Keratinocyte (primary cell): ENCODE measurements at regions not wholly inside any gene's neighbourhood (a gene's known extent, or its start where the extent isn't known, plus 50 kb on each side); places are given as distances from the start of the nearest gene placed in this dataset.

ENCODE experiments used
- DNase-seq: peaks from one replicate; pipeline ENCODE4 v3.0.0-alpha.2; 2011; ENCODE audit warnings: low read depth, missing footprints, low spot score
- FAIRE-seq: peaks from 2 replicates; lab custom pipeline; 2011; peaks lifted over from hg19 to GRCh38; lab: Jason Lieb, UNC
- H2AFZ ChIP-seq: 2 replicates; pipeline ENCODE4 v1.6.0; 2012; ENCODE audit warnings: low read length, control low read depth, inconsistent platforms; ENCODE audit not compliant: control insufficient read depth
- H3K27ac ChIP-seq: 2 replicates; pipeline ENCODE4 v1.5.1; 2011; ENCODE audit warnings: low read length; ENCODE audit not compliant: control insufficient read depth, insufficient read depth
- H3K27me3 ChIP-seq: 3 replicates; pipeline ENCODE4 v1.6.0; 2011; ENCODE audit warnings: low read length; ENCODE audit not compliant: control insufficient read depth, insufficient read depth; ENCODE audit errors: extremely low read depth
- H3K36me3 ChIP-seq, 2 experiments: 2 replicates in 1 of 2; 3 replicates in 1 of 2; pipeline ENCODE4 v1.5.1; 2011; ENCODE audit warnings: low read length in 2 of 2, mild to moderate bottlenecking in 1 of 2; ENCODE audit not compliant: control insufficient read depth in 2 of 2, insufficient read depth in 2 of 2; ENCODE audit errors: extremely low read depth in 1 of 2
- H3K4me1 ChIP-seq: 3 replicates; pipeline ENCODE4 v1.5.1; 2011; ENCODE audit warnings: low read length; ENCODE audit not compliant: control insufficient read depth, insufficient read depth; ENCODE audit errors: extremely low read depth
- H3K4me2 ChIP-seq: 3 replicates; pipeline ENCODE4 v1.6.0; 2011; ENCODE audit warnings: low read depth, low read length; ENCODE audit not compliant: control insufficient read depth, insufficient read depth; ENCODE audit errors: extremely low read depth
- H3K4me3 ChIP-seq, 3 experiments: fragments of 200-600 bp in 1 of 3; sonication (generic) in 1 of 3; 2 replicates in 2 of 3; 3 replicates in 1 of 3; pipeline ENCODE4 v1.5.1; 2011 to 2016; ENCODE audit warnings: low read length in 3 of 3, mild to moderate bottlenecking in 3 of 3, control low read depth in 2 of 3, inconsistent platforms in 1 of 3, low read depth in 1 of 3, mixed read lengths in 1 of 3, mixed run types in 1 of 3, moderate library complexity in 1 of 3; ENCODE audit not compliant: control insufficient read depth in 2 of 3, insufficient read depth in 2 of 3; ENCODE audit errors: extremely low read depth in 1 of 3
- H3K79me2 ChIP-seq: 2 replicates; pipeline ENCODE4 v1.6.0; 2012; ENCODE audit warnings: low read length; ENCODE audit not compliant: control insufficient read depth, insufficient read depth
- H3K9ac ChIP-seq: 3 replicates; pipeline ENCODE4 v1.6.0; 2011; ENCODE audit warnings: low read length; ENCODE audit not compliant: control insufficient read depth, insufficient read depth; ENCODE audit errors: extremely low read depth
- H3K9me1 ChIP-seq: 3 replicates; pipeline ENCODE4 v1.6.0; 2011; ENCODE audit warnings: low read length; ENCODE audit not compliant: control insufficient read depth, insufficient read depth; ENCODE audit errors: extremely low read depth
- H3K9me3 ChIP-seq: 2 replicates; pipeline ENCODE4 v1.5.1; 2012; ENCODE audit warnings: low read depth, low read length; ENCODE audit not compliant: control insufficient read depth
- H4K20me1 ChIP-seq: 3 replicates; pipeline ENCODE4 v1.6.0; 2011; ENCODE audit warnings: low read length; ENCODE audit not compliant: control insufficient read depth, insufficient read depth; ENCODE audit errors: extremely low read depth
- CTCF ChIP-seq, 3 experiments: IDR thresholded peaks in 1 of 3; conservative IDR thresholded peaks in 1 of 3; optimal IDR thresholded peaks in 1 of 3; 2 replicates in 2 of 3; 3 replicates in 1 of 3; pipeline versions ENCODE3 to v1.5.1; 2011; ENCODE audit warnings: low read length in 3 of 3, mild to moderate bottlenecking in 3 of 3, moderate library complexity in 2 of 3, control low read depth in 1 of 3, inconsistent platforms in 1 of 3; ENCODE audit not compliant: insufficient read depth in 2 of 3; ENCODE audit errors: extremely low read depth in 1 of 3
- EZH2 ChIP-seq: IDR thresholded peaks from one replicate; pipeline ENCODE4 v1.6.1; 2012; ENCODE audit warnings: inconsistent platforms, mild to moderate bottlenecking, low read length, moderate library complexity
- dilution Hi-C: fragments of 300-500 bp; cut with MboI; formaldehyde crosslinking; loops from one replicate; pipeline ENCODE4 v1.7.0; 2020; ENCODE audit warnings: low sequenced_read_pairs; ENCODE audit not compliant: extremely low pct_ligation_motif_present

GRCh38 chr2:220096406-220096805 lies 469.0 kb downstream of the SLC4A3 start:
- Histone ChIP-seq H3K36me3 (no peaks in the 10 kb centered on the region), H3K9me3 (no peaks in the 10 kb centered on the region), H3K9me1 (no peaks in the 10 kb centered on the region), H4K20me1 (no peaks in the 10 kb centered on the region), H3K4me1 (no peaks in the 10 kb centered on the region), H3K4me2 (no peak overlapping the region), H3K27ac (no peak overlapping the region), H3K4me3 (no peak overlapping the region), H3K79me2 (no peaks in the 10 kb centered on the region), H2AFZ (no peak overlapping the region), H3K27me3 (no peaks in the 10 kb centered on the region), H3K9ac (no peak overlapping the region)
- no peak for DNase-seq
- dilution Hi-C loops: no loop called here
- TF ChIP-seq EZH2 (no peak), CTCF (optimal IDR thresholded peaks at IDR 0.05 in 1 of 3, IDR thresholded peaks at IDR 0.05 in 1 of 3, conservative IDR thresholded peaks at IDR 0.05 in 1 of 3; ENCODE audit: extremely low read depth in 1 of 3, insufficient read depth in 2 of 3, low read length in 3 of 3) (no peak)
- FAIRE-seq: no peak

- Histone ChIP-seq H4K20me1 (no peaks in the 10 kb centered on the region), H3K27ac (no peak overlapping the region), H2AFZ (no peak overlapping the region), H3K36me3 (no peaks in the 10 kb centered on the region), H3K79me2 (no peaks in the 10 kb centered on the region), H3K9me1 (no peaks in the 10 kb centered on the region), H3K4me3 (no peak overlapping the region), H3K4me2 (no peak overlapping the region), H3K4me1 (no peaks in the 10 kb centered on the region), H3K9ac (no peak overlapping the region), H3K27me3 (no peaks in the 10 kb centered on the region), H3K9me3 (no peaks in the 10 kb centered on the region)
- TF ChIP-seq CTCF (optimal IDR thresholded peaks at IDR 0.05 in 1 of 3, IDR thresholded peaks at IDR 0.05 in 1 of 3, conservative IDR thresholded peaks at IDR 0.05 in 1 of 3; ENCODE audit: extremely low read depth in 1 of 3, insufficient read depth in 2 of 3, low read length in 3 of 3): no peak
- TF ChIP-seq EZH2: no peak
- DNase-seq: no peak
- dilution Hi-C loops: no loop called here
- no peak for FAIRE-seq
These were observed 474.6 kb downstream of the SLC4A3 start for GRCh38 chr2:220101980-220102379.
